ENCODE measurements at regions not wholly inside any gene's neighbourhood (a gene's known extent, or its start where the extent isn't known, plus 50 kb on each side); places are given as distances from the start of the nearest gene placed in this dataset.
"Not testable (repeated sequence)": the region's sequence is repeated elsewhere in the genome, so short reads cannot be mapped to it uniquely, and the experiment has no call there.

- not testable (repeated sequence) for TF ChIP-seq CTCF (IDR thresholded peaks at IDR 0.05 in 2 of 3, conservative IDR thresholded peaks at IDR 0.05 in 1 of 3; ENCODE audit: borderline replicate concordance in 1 of 3, insufficient read depth in 1 of 3, low read depth in 2 of 3, low read length in 2 of 3); EZH2phosphoT487 (IDR thresholded peaks at IDR 0.05; ENCODE audit: borderline replicate concordance)
Measured at GRCh38 chr4:143817866-143818265, 87.5 kb downstream of the GYPE start.

All from HCT116 (cell line).